ENCODE measurements at regions not wholly inside any gene's neighbourhood (a gene's known extent, or its start where the extent isn't known, plus 50 kb on each side); places are given as distances from the start of the nearest gene placed in this dataset.
A peak's percentile ranks its signal among the peaks of the same experiment; 100 is the strongest.

- Histone ChIP-seq H3K27me3 (ENCODE audit: insufficient read depth, low read length) (peaks cover 29% of the 10 kb centered on the region), H3K4me1 (ENCODE audit: insufficient read depth, low read length) (peaks cover 6% of the 10 kb centered on the region; the same call in 1 of the 2 replicates)
These were observed 420.2 kb upstream of the TMTC1 start for GRCh38 chr12:30203981-30204380.

GRCh38 chr12:30202521-30203254, 418.9 kb upstream of the TMTC1 start:
- no peak overlapping the region for H3K27ac ChIP-seq (ENCODE audit: low read depth, low read length)
- H3K36me3 ChIP-seq (ENCODE audit: insufficient read depth, low read length), result no peaks in the 10 kb centered on the region
- WGBS, result 93% methylated on average over 6 of the region's 6 CpGs
- H3K9me3 ChIP-seq (ENCODE audit: insufficient read depth, low read depth, low read length), result no peaks in the 10 kb centered on the region
- peaks cover 11% of the 10 kb centered on the region for H3K4me1 ChIP-seq (ENCODE audit: insufficient read depth, low read length)
- peaks cover 29% of the 10 kb centered on the region for H3K27me3 ChIP-seq (ENCODE audit: insufficient read depth, low read length)
- no peak overlapping the region for H3K4me3 ChIP-seq (ENCODE audit: low read length)
- no peak overlapping the region for H3K9ac ChIP-seq (ENCODE audit: low read depth, low read length)

More at GRCh38 chr12:30203981-30204380, 420.2 kb upstream of the TMTC1 start:
- H3K4me3 ChIP-seq (ENCODE audit: low read length), result no peak overlapping the region
- H3K27ac ChIP-seq (ENCODE audit: low read depth, low read length), result no peak overlapping the region
- no peaks in the 10 kb centered on the region for H3K36me3 ChIP-seq (ENCODE audit: insufficient read depth, low read length)
- 94% methylated on average over 2 of the region's 2 CpGs for WGBS
- H3K9ac ChIP-seq (ENCODE audit: low read depth, low read length), result no peak overlapping the region
- H3K9me3 ChIP-seq (ENCODE audit: insufficient read depth, low read depth, low read length), result no peaks in the 10 kb centered on the region

GRCh38 chr12:30201301-30202160, 417.8 kb upstream of the TMTC1 start:
- Histone ChIP-seq H3K4me3 (ENCODE audit: low read length) (peak overlapping the region; percentile 47), H3K27ac (ENCODE audit: low read depth, low read length) (no peak overlapping the region), H3K9ac (ENCODE audit: low read depth, low read length) (no peak overlapping the region), H3K9me3 (ENCODE audit: insufficient read depth, low read depth, low read length) (no peaks in the 10 kb centered on the region), H3K36me3 (ENCODE audit: insufficient read depth, low read length) (no peaks in the 10 kb centered on the region), H3K27me3 (ENCODE audit: insufficient read depth, low read length) (peaks cover 29% of the 10 kb centered on the region), H3K4me1 (ENCODE audit: insufficient read depth, low read length) (peaks cover 10% of the 10 kb centered on the region; the same call in 1 of the 2 replicates)
- WGBS, result 94% methylated on average over 50 of the region's 55 CpGs

- Histone ChIP-seq H3K4me1 (ENCODE audit: insufficient read depth, low read length) (peaks cover 11% of the 10 kb centered on the region), H3K9ac (ENCODE audit: low read depth, low read length) (no peak overlapping the region), H3K27ac (ENCODE audit: low read depth, low read length) (no peak overlapping the region), H3K36me3 (ENCODE audit: insufficient read depth, low read length) (no peaks in the 10 kb centered on the region), H3K9me3 (ENCODE audit: insufficient read depth, low read depth, low read length) (no peaks in the 10 kb centered on the region), H3K4me3 (ENCODE audit: low read length) (peak overlapping the region; percentile 47), H3K27me3 (ENCODE audit: insufficient read depth, low read length) (peaks cover 29% of the 10 kb centered on the region)
- 93% methylated on average over 21 of the region's 24 CpGs for WGBS
These were observed 417.1 kb upstream of the TMTC1 start for GRCh38 chr12:30200864-30201263.

- Histone ChIP-seq H3K4me1 (ENCODE audit: insufficient read depth, low read length) (peaks cover 23% of the 10 kb centered on the region), H3K36me3 (ENCODE audit: insufficient read depth, low read length) (no peaks in the 10 kb centered on the region), H3K27ac (ENCODE audit: low read depth, low read length) (no peak overlapping the region), H3K27me3 (ENCODE audit: insufficient read depth, low read length) (peaks cover 29% of the 10 kb centered on the region), H3K9me3 (ENCODE audit: insufficient read depth, low read depth, low read length) (no peaks in the 10 kb centered on the region), H3K9ac (ENCODE audit: low read depth, low read length) (no peak overlapping the region), H3K4me3 (ENCODE audit: low read length) (no peak overlapping the region)
- WGBS, result 81% methylated on average over 6 of the region's 6 CpGs
These were observed 413.8 kb upstream of the TMTC1 start for GRCh38 chr12:30197392-30198057.

GRCh38 chr12:30191696-30192455, 408.1 kb upstream of the TMTC1 start:
- H3K9ac ChIP-seq (ENCODE audit: low read depth, low read length), result no peak overlapping the region
- WGBS, result 100% methylated on average over 3 of the region's 3 CpGs
- H3K4me1 ChIP-seq (ENCODE audit: insufficient read depth, low read length), result peaks cover 15% of the 10 kb centered on the region
- H3K36me3 ChIP-seq (ENCODE audit: insufficient read depth, low read length), result no peaks in the 10 kb centered on the region
- no peak overlapping the region for H3K27ac ChIP-seq (ENCODE audit: low read depth, low read length)
- H3K27me3 ChIP-seq (ENCODE audit: insufficient read depth, low read length), result no peaks in the 10 kb centered on the region
- H3K4me3 ChIP-seq (ENCODE audit: low read length), result no peak overlapping the region
- no peaks in the 10 kb centered on the region for H3K9me3 ChIP-seq (ENCODE audit: insufficient read depth, low read depth, low read length)

- no peak overlapping the region for H3K4me3 ChIP-seq (ENCODE audit: low read length)
- no peaks in the 10 kb centered on the region for H3K27me3 ChIP-seq (ENCODE audit: insufficient read depth, low read length)
- H3K36me3 ChIP-seq (ENCODE audit: insufficient read depth, low read length), result no peaks in the 10 kb centered on the region
- no peak overlapping the region for H3K27ac ChIP-seq (ENCODE audit: low read depth, low read length)
- no peaks in the 10 kb centered on the region for H3K9me3 ChIP-seq (ENCODE audit: insufficient read depth, low read depth, low read length)
- no peaks in the 10 kb centered on the region for H3K4me1 ChIP-seq (ENCODE audit: insufficient read depth, low read length)
- 92% methylated on average over 6 of the region's 8 CpGs for WGBS
- no peak overlapping the region for H3K9ac ChIP-seq (ENCODE audit: low read depth, low read length)
These were observed 405.0 kb upstream of the TMTC1 start for GRCh38 chr12:30188602-30189326.

- Histone ChIP-seq H3K9ac (ENCODE audit: low read depth, low read length) (no peak overlapping the region), H3K9me3 (ENCODE audit: insufficient read depth, low read depth, low read length) (no peaks in the 10 kb centered on the region), H3K27me3 (ENCODE audit: insufficient read depth, low read length) (no peaks in the 10 kb centered on the region), H3K36me3 (ENCODE audit: insufficient read depth, low read length) (no peaks in the 10 kb centered on the region), H3K4me3 (ENCODE audit: low read length) (no peak overlapping the region), H3K27ac (ENCODE audit: low read depth, low read length) (no peak overlapping the region), H3K4me1 (ENCODE audit: insufficient read depth, low read length) (no peaks in the 10 kb centered on the region)
- 67% methylated on average over 2 of the region's 2 CpGs for WGBS
These were observed 403.7 kb upstream of the TMTC1 start for GRCh38 chr12:30187426-30187825.

GRCh38 chr12:30181334-30181733, 397.6 kb upstream of the TMTC1 start:
- Histone ChIP-seq H3K9ac (ENCODE audit: low read depth, low read length) (no peak overlapping the region), H3K4me3 (ENCODE audit: low read length) (no peak overlapping the region), H3K27me3 (ENCODE audit: insufficient read depth, low read length) (no peaks in the 10 kb centered on the region), H3K9me3 (ENCODE audit: insufficient read depth, low read depth, low read length) (no peaks in the 10 kb centered on the region), H3K4me1 (ENCODE audit: insufficient read depth, low read length) (no peaks in the 10 kb centered on the region), H3K27ac (ENCODE audit: low read depth, low read length) (no peak overlapping the region), H3K36me3 (ENCODE audit: insufficient read depth, low read length) (no peaks in the 10 kb centered on the region)
- 90% methylated on average over 1 of the region's 1 CpG for WGBS

GRCh38 chr12:30180602-30181001, 396.9 kb upstream of the TMTC1 start:
- H3K4me1 ChIP-seq (ENCODE audit: insufficient read depth, low read length), result no peaks in the 10 kb centered on the region
- H3K4me3 ChIP-seq (ENCODE audit: low read length), result no peak overlapping the region
- H3K9me3 ChIP-seq (ENCODE audit: insufficient read depth, low read depth, low read length), result no peaks in the 10 kb centered on the region
- H3K27me3 ChIP-seq (ENCODE audit: insufficient read depth, low read length), result no peaks in the 10 kb centered on the region
- H3K27ac ChIP-seq (ENCODE audit: low read depth, low read length), result no peak overlapping the region
- no peak overlapping the region for H3K9ac ChIP-seq (ENCODE audit: low read depth, low read length)
- H3K36me3 ChIP-seq (ENCODE audit: insufficient read depth, low read length), result no peaks in the 10 kb centered on the region

Data from HUES64 (cell line).